Omental fat pad (tissue), 3 donors: ENCODE measurements at regions not wholly inside any gene's neighbourhood (a gene's known extent, or its start where the extent isn't known, plus 50 kb on each side); places are given as distances from the start of the nearest gene placed in this dataset. TPM values are rescaled to one million over a fixed set of nuclear protein-coding genes. Genes with fewer than 3 reads are reported as not detected.

ENCODE experiments used
- ATAC-seq: fragments of 150-250 bp; one replicate; pipeline ENCODE4 v1.9.1; 2016; ENCODE audit warnings: mild to moderate bottlenecking, moderate library complexity; ENCODE audit not compliant: low FRiP score
- DNase-seq: peaks from one replicate; pipeline ENCODE4 v3.0.0-alpha.2; 2019; ENCODE audit warnings: low spot score
- CTCF ChIP-seq, 3 donors: fragments of 450-650 bp; IDR thresholded peaks; one replicate each; pipeline ENCODE4 v1.5.1; 2016 to 2017; ENCODE audit warnings: antibody characterized with exemption in 3 of 3, mild to moderate bottlenecking in 3 of 3, moderate library complexity in 2 of 3
- small RNA-seq: library from RNA; depleted of rRNA; stranded (forward); fragments of <200 nt; gene quantifications from one replicate; pipeline ENCODE3, GENCODE V24; 2016

- ATAC-seq: no peak
Measured at GRCh38 chr20:7820897-7821296, 119.4 kb downstream of the HAO1 start.

GRCh38 chr20:7822772-7823171 lies 117.5 kb downstream of the HAO1 start:
- ATAC-seq (no peak), DNase-seq (no peak)
- TF ChIP-seq CTCF (IDR thresholded peaks at IDR 0.05): no peak

More at GRCh38 chr20:7820897-7821296, 119.4 kb downstream of the HAO1 start:
- TF ChIP-seq CTCF (IDR thresholded peaks at IDR 0.05): no peak
- DNase-seq: no peak

- no peak for ATAC-seq
- no peak for TF ChIP-seq CTCF (IDR thresholded peaks at IDR 0.05)
- DNase-seq: no peak
Measured at GRCh38 chr20:7828437-7828836, 111.8 kb downstream of the HAO1 start.

GRCh38 chr20:7829031-7829430 lies 111.2 kb downstream of the HAO1 start:
- no peak for ATAC-seq
- no peak for TF ChIP-seq CTCF (IDR thresholded peaks at IDR 0.05)
- DNase-seq: no peak

GRCh38 chr20:7829776-7830175 lies 110.5 kb downstream of the HAO1 start:
- no peak for TF ChIP-seq CTCF (IDR thresholded peaks at IDR 0.05)
- DNase-seq (no peak), ATAC-seq (no peak)

Small RNAs in the stretch of these regions (small RNA-seq; reads per million reads assigned to genes)
- gene MIR8062: not detected
- gene RN7SL547P: not detected
